ENCODE measurements at regions not wholly inside any gene's neighbourhood (a gene's known extent, or its start where the extent isn't known, plus 50 kb on each side); places are given as distances from the start of the nearest gene placed in this dataset.
"Not testable (repeated sequence)": the region's sequence is repeated elsewhere in the genome, so short reads cannot be mapped to it uniquely, and the experiment has no call there.

DNA sequence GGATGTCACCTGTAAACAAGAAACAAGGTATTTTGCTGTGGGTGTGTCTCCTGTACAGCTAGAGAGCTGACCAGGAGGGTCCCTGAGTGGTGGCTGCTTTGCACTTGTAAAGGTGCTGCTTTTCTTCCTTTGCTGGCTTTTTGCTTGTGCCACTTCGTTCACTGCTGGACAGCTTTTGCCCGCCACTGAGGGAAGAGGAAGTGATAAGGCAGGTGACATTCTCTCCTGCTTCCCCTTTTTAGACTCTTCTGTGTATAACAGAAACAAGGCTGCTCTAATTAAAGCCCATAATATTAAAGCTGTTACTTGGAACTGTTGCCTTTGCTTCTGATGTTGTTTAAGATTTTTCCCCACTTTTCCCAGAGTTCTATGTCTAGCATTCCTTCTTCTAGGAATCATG lies 218.6 kb upstream of the TSPY4 start:
- DNase-seq (ENCODE audit: low read depth) = no peak

DNA sequence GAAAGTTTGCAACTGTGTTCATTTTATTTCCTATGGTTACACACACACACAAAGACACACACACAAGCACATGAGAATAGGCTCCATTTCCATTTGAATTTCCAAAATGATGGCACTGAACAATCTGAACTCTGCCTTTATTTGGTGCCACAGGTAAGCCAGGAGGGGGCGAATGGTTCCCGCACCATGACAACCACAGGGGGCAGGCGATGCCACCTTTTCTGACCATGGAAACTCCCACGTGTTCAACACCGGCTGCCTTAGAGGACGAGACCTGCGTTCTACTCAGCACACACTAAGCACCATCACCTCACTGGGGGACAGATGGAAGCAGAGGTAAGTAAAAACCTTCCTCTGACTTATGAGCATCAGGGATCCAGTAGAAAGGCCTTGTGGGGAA lies 212.6 kb upstream of the TSPY4 start:
- DNase-seq (ENCODE audit: low read depth) = no peak

DNA sequence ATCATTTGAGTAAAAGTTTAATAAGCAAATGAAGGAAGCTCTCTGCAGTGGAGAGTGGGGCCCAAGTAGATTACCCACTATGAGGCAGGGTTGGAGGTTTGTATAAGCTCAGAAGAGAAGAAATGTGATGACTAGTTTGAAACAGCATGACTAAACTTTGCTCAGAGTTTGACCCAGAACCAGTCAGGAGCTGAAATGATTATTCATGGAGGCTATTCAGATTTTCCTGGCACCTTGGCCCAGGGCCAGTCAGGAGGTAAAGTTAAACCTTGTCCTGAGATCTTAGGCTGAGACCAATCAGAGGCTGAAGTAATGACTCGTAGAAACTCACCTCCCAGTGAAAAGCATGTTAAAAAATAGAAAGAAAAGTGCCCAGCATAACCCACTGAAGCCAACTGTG lies 210.7 kb upstream of the TSPY4 start:
- DNase-seq (ENCODE audit: low read depth) = peak; percentile 2

DNA sequence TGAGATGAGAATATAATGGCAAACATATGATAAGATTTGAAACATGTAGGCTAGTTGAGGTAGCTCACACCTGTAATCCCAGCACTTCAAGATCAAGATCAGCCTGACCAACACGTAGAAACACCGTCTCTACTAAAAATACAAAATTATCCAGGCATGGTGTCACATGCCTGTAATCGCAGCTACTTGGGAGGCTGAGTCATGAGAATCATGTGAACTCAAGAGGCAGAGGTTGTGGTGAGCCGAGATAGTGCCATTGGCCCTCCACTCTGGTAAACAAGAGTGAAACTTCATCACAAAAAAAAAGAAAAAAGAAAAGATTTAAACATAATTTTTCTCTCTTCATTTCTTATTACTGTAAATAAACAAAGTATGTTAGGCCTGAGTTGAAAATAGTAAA lies 193.9 kb upstream of the TSPY4 start:
- not testable (repeated sequence) for DNase-seq (ENCODE audit: low read depth)

DNA sequence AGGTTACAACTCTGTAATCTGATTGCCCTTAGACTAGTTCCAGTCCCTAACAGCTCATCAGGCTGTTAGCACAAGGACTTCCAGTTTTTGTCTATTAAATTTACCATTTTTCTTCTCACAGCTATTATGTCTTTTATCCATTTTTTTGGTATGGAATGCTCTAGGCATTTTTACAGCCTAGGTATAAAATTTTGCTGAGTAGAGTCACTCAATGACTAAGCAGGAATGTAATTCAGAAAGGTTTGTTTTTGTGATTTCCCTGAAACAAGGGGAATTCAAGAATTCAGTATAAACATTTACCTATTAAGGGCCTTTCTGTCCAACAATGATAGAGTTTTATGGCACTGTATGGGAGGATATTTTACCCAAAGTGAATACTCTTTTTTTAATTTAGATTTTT lies 182.7 kb upstream of the TSPY4 start:
- not testable (repeated sequence) for DNase-seq (ENCODE audit: low read depth)

DNA sequence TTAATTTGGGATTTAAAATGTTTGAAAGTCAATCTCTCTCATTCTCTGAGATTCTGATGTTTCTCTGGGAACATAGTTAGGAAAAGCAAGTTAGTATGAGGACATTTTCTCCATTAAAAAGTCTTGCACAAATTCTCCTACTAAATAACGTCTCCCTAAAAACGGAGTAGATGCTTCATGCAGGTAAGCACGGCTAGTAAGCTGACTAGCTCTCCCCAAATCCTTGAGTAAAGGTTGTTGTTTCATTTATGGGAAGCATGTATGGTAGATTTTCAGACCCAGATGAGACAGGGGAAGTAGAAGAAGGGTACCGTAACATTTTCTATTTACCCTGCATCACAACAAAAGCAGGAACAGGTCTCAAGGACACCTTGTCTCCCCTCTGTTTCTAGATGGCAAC lies 181.5 kb upstream of the TSPY4 start:
- DNase-seq (ENCODE audit: low read depth) = no peak

DNA sequence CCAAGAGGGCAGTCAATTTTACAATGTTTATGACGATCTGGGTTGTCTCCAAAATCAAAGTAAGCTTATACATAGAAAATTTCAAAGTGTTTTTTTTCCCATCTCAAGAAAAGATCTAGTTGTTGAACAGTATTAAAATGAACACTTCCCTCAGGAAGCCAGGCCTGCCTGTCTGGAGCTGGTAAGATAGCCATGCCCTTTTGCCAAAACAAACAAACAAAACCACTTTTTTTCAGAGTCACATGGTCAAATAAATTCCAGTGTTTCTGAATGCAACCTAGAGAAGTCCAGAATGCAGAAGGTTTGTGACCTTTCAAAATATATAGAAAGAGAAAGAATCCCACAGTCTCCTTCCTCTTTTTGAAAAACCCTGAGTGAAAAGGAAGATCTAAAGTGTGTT lies 178.6 kb upstream of the TSPY4 start:
- DNase-seq (ENCODE audit: low read depth) = no peak

DNA sequence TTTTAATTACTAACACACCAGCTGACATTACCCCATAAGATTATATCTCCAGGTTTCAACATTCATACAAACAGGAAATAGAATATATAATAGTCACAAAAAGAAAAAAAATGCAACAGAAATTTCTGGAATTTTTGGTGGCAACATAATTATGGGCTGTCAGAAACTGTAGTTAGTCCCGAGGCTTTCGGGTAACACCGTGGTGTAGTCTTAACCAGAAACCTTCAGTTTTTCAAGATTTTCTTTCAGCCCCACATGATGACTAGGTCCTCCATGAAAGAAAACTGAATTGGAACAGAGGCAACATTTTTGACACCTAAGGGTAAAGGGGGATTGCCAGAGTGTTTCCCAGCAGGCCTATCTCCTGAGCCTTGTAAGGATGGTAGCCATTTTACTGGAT lies 176.9 kb upstream of the TSPY4 start:
- DNase-seq (ENCODE audit: low read depth) = not testable (repeated sequence)

DNA sequence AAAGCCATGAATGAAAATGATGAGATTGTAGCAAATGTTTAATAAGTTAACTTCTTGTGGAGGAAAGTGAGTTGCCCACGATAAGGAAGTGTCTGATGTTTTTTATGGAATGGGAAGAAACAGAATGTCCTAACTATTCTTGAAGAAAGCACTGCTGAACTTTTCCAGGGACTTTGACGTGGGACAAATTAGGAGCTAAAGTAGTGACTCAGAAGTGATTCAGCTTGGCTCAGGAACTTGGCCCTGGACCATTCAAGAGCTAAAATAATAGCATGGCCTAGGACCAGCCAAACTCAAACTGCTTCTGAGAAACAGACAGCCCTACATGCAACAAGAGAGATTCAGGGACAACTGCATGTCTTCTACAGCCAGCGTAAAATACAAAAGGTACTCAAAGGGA lies 176.3 kb upstream of the TSPY4 start:
- peak; percentile 3 for DNase-seq (ENCODE audit: low read depth)

DNA sequence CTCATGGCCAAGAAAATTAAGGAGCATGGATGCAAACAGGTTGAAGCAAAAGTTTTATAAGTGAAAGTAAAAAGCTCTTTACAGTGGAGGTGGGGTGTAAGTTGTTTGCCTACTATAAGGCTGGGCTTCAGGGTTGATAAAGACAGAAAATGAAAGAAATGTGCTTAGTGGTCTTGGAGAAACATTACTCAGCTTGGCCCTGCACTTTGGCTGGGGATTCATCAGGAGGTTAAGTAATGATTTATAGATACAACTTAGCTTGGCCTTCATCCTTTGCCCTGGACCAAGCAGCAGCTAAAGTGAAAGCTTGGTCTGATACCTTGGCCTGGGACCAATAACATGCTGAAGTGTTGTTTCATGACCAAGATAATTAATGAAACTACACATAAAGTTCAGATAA lies 175.3 kb upstream of the TSPY4 start:
- not testable (repeated sequence) for DNase-seq (ENCODE audit: low read depth)

DNA sequence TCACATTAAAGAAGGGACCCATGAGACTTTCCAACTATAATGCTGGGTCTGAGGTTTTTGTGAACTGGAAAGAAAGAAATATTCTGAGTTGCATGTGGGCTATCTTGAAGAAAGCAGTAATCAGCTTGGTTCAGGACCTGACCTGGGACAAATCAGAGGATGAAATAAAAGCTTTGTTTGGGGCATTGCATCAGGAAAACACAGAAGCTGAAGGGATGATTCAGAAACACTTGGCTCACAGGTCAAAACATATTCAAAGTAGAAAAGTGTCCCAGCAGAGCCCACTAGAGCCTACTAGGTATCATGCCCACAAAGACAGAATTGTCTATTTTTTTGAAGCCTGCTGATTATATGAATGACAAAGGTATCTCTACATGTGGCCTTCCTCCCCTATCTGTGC lies 174.8 kb upstream of the TSPY4 start:
- not testable (repeated sequence) for DNase-seq (ENCODE audit: low read depth)

DNA sequence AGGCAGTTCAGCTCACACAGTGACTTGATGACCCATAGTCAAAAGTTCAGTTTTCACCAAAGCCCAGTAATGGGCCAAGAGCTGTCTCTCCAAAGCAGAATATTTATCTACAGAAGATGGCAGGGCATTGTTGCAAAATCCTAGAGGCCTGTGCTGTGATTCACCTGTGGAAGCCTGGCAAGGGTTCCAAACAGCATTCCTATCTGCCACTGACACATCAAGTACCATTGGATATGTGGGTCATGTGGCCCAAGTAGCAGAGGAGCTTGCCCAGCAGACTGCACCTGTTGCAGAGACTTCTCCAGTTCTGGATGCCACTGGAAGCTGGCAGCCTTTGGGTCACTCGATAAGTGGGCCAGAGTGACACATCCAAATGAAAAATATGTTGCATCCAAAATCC lies 159.6 kb upstream of the TSPY4 start:
- not testable (repeated sequence) for DNase-seq (ENCODE audit: low read depth)

DNA sequence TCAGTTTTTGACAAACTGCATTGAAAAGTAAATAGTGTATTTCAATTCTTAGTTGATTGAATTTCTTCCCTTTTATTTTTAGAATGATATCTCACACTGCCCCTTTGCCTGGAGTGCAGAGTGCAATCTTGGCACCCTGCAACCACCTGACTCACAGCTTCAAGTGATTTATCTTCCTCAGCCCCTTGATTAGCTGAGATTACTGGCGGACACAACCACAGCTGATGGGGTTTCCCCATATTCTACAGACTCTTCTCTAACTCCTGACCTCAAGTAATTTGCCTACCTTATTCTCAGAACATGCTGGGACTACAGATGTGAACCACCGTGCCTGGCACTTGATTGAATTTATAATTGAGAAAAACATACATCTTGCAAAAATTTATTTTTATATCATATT lies 152.4 kb upstream of the TSPY4 start:
- DNase-seq (ENCODE audit: low read depth) = not testable (repeated sequence)

DNA sequence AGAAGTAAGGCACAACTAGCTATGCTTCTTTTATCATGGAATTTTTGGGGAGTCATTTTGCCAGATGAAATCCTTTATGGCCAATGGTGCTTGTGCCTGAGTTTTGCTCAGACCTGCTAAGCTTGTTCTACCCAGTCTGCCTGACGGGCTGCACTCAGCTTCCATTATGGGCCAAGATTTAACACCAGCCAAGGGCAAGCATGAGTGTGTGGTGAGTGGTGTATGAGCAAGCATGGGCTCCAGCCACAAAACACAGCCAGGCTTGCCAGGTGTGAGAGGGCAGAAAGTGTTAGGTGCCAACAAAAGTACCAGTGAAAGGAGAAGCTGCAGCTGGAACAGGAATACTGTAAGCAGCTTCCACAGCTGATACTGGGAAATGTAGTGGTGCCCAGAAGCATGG lies 130.2 kb upstream of the TSPY4 start:
- DNase-seq (ENCODE audit: low read depth) = not testable (repeated sequence)

DNA sequence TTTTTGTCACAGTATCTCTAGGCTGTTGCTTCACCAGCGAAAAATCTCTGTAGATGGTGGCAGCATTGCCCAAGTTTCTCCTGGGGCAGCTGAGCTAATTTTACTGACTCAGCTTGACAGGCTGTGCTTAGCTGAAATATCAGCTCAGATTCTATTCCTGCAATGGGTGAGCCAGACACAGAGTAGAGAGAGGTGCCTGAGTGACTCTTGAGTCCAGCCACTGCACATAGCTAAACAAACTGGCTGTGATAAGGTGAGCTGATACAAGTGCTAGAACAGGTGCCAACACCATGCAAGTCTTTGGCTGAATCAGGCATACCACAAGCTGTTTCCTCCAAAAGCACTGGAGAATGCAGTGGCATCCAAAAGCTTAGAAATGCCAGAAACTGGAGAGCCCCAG lies 110.9 kb upstream of the TSPY4 start:
- no peak for DNase-seq (ENCODE audit: low read depth)

DNA sequence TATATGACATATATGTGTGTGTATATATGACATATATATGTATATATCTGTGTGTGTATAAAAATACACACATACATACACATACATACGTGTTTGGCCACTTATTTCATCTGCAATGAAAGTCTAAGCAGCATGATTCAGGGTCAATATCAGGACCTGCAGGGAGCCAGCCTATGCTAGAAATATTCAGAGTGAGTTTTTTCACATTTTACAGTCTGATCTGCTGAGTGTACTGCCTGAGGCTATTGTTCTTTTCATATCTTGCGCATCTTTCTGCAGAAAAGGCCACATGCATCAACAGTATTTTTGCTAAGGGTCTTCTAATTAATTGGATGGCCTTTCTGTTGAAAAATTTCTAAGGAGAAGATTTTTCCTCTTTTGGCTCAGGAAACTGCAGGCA lies 80.0 kb upstream of the TSPY4 start:
- DNase-seq (ENCODE audit: low read depth) = peak; percentile 0

DNA sequence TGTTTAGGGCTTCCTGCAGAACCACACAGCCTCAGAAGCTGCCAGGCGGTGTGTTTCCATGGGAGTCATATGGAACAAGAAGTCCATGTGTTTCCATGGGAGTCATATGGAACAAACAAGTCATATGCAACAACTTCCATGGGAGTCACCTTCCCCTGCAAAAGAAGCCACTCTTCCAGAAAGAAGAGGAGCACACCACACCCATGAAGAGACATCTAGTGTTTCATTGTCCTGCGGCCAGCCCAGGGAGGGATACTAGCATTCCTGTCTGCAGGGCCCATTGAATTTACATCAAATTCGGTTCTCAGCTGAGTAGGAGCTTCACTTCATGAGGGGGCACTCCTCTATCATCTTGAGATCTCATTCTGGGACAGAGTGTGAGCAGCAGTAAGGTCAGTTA lies 79.5 kb upstream of the TSPY4 start:
- DNase-seq (ENCODE audit: low read depth) = no peak

DNA sequence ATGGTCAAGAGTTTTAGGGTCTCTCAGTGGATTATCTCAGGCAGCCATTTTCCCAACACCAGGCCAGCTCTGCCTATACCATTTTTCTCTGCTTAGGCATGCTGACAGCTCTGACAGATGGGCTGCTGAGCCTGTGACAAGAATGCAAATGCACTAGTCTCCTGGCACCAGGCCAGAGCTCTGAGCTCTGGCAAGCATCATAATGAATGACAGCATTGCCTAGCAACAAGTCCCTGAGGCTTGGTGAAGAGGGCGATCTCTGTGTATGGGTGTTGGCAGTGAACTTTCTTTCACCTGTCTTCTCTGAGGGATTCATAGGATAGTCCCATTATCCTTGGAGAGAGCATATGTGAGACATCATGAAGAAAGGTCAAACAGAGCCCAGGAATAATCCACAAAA lies 77.9 kb upstream of the TSPY4 start:
- DNase-seq (ENCODE audit: low read depth) = peak; percentile 0

DNA sequence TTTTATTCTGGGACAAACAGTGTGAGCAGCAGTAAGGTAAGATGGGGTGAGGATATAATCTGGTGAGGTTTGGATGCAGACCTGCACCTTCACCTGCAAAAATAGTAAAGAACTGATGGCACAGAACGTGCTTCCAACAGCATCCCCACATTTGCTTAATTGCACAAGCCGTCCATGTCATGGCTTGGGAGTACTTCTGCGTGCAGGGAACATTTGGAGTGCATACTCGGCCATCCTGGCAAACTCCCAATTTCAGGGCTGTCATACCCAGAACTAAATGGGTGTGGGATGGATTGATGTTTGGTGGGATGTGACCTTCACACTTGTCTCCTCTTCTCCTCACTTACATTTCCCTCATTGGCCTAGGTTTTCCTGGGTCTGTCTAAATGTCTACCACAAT lies 76.8 kb upstream of the TSPY4 start:
- DNase-seq (ENCODE audit: low read depth) = no peak

DNA sequence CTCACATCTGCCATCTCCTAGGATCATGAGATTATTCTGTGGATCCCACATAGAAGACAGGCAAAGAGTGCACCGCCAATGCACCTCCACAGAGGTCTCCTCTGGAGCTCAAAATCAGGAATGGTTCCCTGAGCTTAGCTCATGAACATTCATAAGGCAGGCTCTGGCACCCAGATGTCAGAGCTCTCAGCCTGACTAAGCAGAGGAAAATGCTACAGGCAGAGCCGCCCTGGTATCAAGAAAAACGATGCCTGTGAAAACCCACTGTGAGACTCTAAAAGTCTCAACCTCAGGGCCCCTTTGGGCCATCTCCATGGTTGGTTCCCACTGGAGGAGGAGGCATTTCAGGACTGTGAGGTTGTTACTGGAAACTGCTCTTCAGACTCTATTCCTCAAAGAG lies 71.7 kb upstream of the TSPY4 start:
- DNase-seq (ENCODE audit: low read depth) = no peak

DNA sequence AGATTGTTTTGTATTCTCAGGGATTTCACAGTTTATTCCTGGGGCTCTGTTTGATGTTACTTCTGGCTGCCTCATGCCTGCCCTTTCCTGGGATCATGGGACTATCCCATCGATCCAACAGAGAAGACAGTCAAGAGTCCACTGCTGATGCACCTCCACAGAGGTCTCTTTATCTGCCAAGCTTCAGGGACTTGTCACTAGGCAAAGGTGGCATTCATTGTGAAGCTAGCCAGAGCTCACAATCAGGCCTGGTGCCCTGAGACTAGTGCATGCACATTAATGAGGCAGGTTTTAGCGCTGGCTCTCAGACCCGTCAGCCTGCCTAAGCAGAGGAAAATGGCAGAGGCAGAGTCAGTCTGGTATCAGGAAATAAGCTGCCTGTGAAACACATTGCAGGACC lies 66.9 kb upstream of the TSPY4 start:
- DNase-seq (ENCODE audit: low read depth) = not testable (repeated sequence)

DNA sequence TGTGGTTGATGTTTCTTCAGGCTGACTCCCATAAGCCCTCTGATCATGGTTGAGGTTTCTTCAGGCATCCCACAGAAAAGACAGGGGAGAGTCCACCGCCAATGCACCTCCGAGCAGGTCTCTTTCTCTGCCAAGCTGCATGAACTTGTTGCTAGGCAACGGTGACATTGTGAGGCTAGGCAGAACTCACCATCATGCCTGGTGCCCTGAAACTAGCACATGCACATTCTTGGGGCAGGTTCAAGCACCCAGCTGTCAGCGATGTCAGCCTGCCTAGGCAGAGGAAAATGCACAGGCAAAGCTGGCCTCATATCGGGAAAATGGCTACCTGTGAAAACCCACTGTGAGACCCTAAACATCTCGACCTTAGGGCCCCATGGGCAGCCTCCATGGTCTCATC lies 64.4 kb upstream of the TSPY4 start:
- not testable (repeated sequence) for DNase-seq (ENCODE audit: low read depth)

DNA sequence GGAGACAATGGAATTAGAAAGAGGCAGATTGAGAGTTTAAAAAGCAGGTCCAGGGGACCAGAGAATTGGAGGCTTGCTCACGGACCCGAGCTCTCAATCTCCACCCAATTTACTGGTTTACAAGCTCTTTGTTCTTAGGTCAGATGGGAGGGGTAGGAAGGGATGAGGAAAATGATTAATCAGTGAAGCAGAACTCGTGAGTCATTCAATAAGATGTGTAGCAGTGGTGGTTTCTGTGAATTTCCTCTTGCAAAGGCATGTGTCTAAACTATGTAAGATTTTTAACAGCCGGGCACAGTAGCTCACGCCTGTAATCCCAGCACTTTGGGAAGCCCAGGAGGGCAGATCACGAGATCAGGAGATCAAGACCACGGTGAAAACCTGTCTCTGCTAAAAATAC lies 58.4 kb upstream of the TSPY4 start:
- peak; percentile 1 for DNase-seq (ENCODE audit: low read depth)

All from M059J (cell line).